Esophagus (tissue), 2 donors: ENCODE measurements at regions not wholly inside any gene's neighbourhood (a gene's known extent, or its start where the extent isn't known, plus 50 kb on each side); places are given as distances from the start of the nearest gene placed in this dataset.
"Not testable (repeated sequence)": the region's sequence is repeated elsewhere in the genome, so short reads cannot be mapped to it uniquely, and the experiment has no call there.

Experiments used
- H3K27ac ChIP-seq, 2 donors: one replicate each; pipeline ENCODE4 v1.5.1; 2013; ENCODE audit warnings: low read depth in 2 of 2, mild to moderate bottlenecking in 2 of 2, inconsistent platforms in 1 of 2, low read length in 1 of 2, moderate library complexity in 1 of 2
- H3K27me3 ChIP-seq, 2 donors: one replicate each; pipeline ENCODE4 v1.6.1; 2013; ENCODE audit warnings: low read length in 2 of 2, control low read depth in 1 of 2, mild to moderate bottlenecking in 1 of 2; ENCODE audit not compliant: insufficient read depth in 2 of 2, control insufficient read depth in 1 of 2
- H3K36me3 ChIP-seq, 2 donors: one replicate each; pipeline ENCODE4 v1.6.1; 2013; ENCODE audit warnings: low read length in 1 of 2; ENCODE audit not compliant: control insufficient read depth in 2 of 2, insufficient read depth in 2 of 2
- H3K4me1 ChIP-seq, 2 donors: one replicate each; pipeline ENCODE4 v1.6.1; 2013; ENCODE audit warnings: low read length in 1 of 2; ENCODE audit not compliant: control insufficient read depth in 2 of 2, insufficient read depth in 2 of 2
- H3K4me3 ChIP-seq, 2 donors: one replicate each; pipeline ENCODE4 v1.5.1; 2013; ENCODE audit warnings: low read length in 2 of 2, mild to moderate bottlenecking in 2 of 2, low read depth in 1 of 2, moderate library complexity in 1 of 2
- H3K9me3 ChIP-seq, 2 donors: one replicate each; pipeline ENCODE4 v1.6.1; 2013; ENCODE audit warnings: mild to moderate bottlenecking in 2 of 2, low read depth in 1 of 2, low read length in 1 of 2, moderate library complexity in 1 of 2; ENCODE audit not compliant: control insufficient read depth in 2 of 2, insufficient read depth in 1 of 2
- WGBS, 2 donors: extraction: QIAGEN DNeasy Blood & Tissue Kit; methylation state at CpG; one replicate each; pipeline ENCODE4 v1.1.7; 2013; 5-methylcytosine and 5-hydroxymethylcytosine counted together
- donor health status: healthy with polysubstance abuse.
- donor health status: Bipolar disorder and iron deficiency.

DNA sequence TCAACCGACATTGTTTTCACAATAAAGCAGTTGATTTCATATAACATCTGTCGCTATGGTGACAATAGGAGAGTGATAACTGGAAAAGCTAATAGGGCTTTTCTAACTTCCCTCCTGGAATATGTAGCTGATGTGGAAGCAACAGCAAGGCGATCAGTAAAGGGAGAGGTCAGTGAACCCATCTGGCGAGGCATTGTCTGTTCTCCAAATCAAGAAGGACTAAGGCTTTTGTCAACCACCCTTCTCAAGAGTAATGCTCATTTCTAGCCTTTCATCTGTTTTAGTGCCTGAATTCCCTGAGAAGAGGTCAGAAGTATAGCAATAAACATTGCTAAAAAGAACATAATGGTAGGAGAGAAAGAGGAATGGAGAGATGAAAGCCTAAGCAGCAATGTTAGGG lies 201.3 kb downstream of the AKAP7 start:
- WGBS, 2 donors, result 86% methylated on average over 4 of the region's 4 CpGs
- no peak overlapping the region for H3K27ac ChIP-seq
- H3K4me1 ChIP-seq, result no peaks in the 10 kb centered on the region
- H3K36me3 ChIP-seq, result no peaks in the 10 kb centered on the region
- no peaks in the 10 kb centered on the region for H3K9me3 ChIP-seq
- no peak overlapping the region for H3K4me3 ChIP-seq
- no peaks in the 10 kb centered on the region for H3K27me3 ChIP-seq

DNA sequence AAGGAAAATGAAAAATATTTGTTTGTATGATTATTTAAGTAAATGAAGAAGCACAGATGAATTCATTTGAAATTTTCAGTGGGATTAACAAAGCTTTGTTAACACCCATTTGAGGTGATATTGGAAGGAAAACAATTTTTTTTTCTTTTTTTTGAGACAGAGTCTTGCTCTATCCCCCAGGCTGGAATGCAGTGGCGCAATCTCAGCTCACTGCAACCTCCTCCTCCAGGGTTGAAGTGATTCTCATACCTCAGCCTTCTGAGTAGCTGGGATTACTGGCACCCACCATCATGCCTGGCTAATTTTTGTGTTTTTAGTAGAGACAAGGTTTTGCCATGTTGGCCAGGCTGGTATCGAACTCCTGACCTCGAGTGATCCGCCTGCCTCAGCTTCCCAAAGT lies 211.6 kb downstream of the AKAP7 start:
- not testable (repeated sequence) for H3K9me3 ChIP-seq, H3K36me3 ChIP-seq, H3K4me1 ChIP-seq, H3K27ac ChIP-seq, H3K27me3 ChIP-seq, H3K4me3 ChIP-seq
- WGBS, 2 donors, result 83 to 92% methylated on average over 4 of the region's 4 CpGs

DNA sequence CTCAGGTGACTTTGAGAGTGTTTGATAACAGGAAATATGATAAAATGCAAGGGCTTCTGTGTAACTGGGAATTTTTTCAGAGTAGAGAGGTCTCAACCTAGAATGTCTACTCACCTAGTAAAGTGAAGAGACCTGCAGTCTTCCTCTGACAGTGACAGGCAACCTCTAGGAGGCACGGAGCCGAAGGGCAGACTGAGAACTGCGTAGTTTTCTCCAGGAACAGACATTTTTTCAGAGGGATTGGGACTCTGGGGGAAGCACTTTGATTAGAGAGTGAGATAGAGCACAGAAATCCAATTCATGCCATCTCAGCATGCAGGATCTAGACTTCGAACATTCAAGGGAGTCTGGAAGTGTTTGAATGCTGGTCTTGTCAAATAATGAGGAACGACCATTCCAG lies 213.3 kb downstream of the AKAP7 start:
- H3K27ac ChIP-seq, result no peak overlapping the region
- no peaks in the 10 kb centered on the region for H3K9me3 ChIP-seq
- no peaks in the 10 kb centered on the region for H3K4me1 ChIP-seq
- no peaks in the 10 kb centered on the region for H3K27me3 ChIP-seq
- WGBS, 2 donors, result 75 to 76% methylated on average over 5 of the region's 5 CpGs
- no peaks in the 10 kb centered on the region for H3K36me3 ChIP-seq
- H3K4me3 ChIP-seq, result no peak overlapping the region

DNA sequence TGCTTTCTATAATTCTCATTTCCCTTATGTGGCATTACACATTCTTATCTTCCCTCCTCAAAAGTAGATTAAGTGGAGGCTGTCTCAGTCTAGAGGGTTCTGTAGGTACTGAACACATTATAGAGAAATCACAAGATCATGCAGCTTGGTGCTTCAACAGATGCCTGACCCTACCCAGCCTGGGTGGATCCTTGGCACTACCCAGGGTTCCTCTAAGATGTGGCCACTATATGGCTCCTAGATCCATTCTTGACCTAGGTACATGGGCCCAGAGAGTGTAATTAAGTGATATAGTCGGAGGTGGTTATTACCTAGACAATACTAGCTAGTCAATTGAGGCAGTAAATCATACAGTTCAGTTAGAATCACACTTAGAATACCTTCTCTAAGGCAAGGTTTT lies 213.9 kb downstream of the AKAP7 start:
- Histone ChIP-seq H3K27ac (no peak overlapping the region), H3K27me3 (no peaks in the 10 kb centered on the region), H3K36me3 (no peaks in the 10 kb centered on the region), H3K4me3 (no peak overlapping the region), H3K9me3 (no peaks in the 10 kb centered on the region), H3K4me1 (no peaks in the 10 kb centered on the region)
- WGBS, 2 donors, result 46 to 78% methylated on average over 1 of the region's 1 CpG

DNA sequence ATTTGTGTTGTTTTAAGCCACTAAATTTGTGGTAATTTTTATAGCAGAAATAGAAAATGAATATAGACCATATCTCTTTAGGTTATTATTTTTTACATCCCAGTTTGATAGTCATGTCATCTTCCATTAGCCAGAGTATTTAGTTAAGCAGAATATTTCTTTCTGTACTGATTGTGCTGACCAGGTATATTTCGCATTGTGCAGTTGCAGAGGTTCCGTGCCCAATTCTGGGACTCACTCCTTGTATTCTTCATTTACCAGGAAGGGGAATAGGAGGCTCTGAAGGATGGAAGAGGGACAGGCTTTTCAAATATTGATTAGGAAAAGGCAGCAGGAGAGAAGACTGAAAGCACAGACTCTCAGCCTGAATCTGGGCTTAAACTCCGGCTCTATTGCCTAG lies 217.8 kb downstream of the AKAP7 start:
- Histone ChIP-seq H3K27me3 (no peaks in the 10 kb centered on the region), H3K4me3 (no peak overlapping the region), H3K4me1 (no peaks in the 10 kb centered on the region), H3K36me3 (no peaks in the 10 kb centered on the region), H3K27ac (no peak overlapping the region), H3K9me3 (no peaks in the 10 kb centered on the region)
- WGBS, 2 donors, result 96 to 97% methylated on average over 3 of the region's 3 CpGs

DNA sequence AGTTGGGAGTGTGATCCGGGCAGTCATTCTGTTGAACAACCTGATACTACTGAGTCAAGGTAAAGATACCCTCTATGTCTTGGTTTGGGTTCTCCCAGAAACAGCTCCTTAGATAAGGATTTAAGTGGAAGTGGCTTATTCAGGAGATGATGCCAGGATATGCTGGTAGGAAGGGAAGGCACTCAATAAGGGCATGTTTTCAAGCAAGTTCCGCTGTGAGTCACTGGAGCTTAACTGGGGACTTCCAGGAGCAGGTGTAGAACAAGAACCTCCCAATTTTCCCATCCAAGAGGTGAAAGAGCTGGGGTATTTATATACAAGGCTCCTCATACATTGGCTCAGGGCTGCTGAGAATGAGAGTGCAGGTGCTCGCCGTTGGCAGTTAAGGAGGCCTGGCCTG lies 218.6 kb downstream of the AKAP7 start:
- Histone ChIP-seq H3K36me3 (no peaks in the 10 kb centered on the region), H3K27me3 (no peaks in the 10 kb centered on the region), H3K4me1 (no peaks in the 10 kb centered on the region), H3K9me3 (no peaks in the 10 kb centered on the region), H3K4me3 (no peak overlapping the region), H3K27ac (no peak overlapping the region)
- WGBS, 2 donors, result 91 to 98% methylated on average over 4 of the region's 4 CpGs

DNA sequence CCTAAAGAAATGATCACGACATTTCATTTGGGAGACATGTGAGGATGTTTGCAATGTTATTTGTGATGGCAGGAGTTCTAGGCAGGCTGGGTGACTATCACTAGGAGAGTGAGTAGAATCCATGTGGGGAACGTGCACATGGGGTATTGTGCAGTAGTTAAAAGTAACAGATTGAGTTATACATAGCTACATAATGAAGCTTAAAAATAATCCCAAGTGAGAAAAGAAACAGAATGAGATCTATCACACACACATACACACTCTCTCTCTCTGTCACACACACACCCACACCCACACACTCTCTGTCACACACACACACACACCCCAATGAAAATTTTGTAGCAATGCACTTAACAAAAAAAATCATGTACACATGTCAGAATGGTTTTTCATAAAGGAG lies 218.7 kb upstream of the ARG1 start:
- Histone ChIP-seq H3K4me1 (no peaks in the 10 kb centered on the region), H3K36me3 (no peaks in the 10 kb centered on the region), H3K4me3 (no peak overlapping the region), H3K27ac (no peak overlapping the region), H3K27me3 (no peaks in the 10 kb centered on the region), H3K9me3 (no peaks in the 10 kb centered on the region)
- WGBS, 2 donors, result 94 to 95% methylated on average over 2 of the region's 2 CpGs

DNA sequence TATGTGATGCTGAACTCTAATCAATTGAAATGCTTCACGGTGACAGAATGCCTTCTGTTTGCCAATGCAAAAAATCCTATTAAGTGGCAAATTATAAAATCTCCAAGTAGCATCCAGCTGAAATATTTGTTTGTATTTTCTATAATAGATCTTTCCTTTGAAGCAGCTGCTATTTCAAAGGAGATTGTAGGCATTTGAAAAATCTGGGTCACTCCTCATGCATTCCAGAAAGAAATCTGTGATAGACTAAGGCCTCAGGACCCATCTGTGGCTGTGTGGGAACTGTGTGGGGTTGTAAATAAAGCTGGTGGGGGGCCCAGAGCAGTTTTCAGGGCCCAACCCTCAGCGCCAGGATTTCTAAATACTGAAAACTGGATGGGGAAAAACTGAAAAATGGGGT lies 216.9 kb upstream of the ARG1 start:
- WGBS, 2 donors, result 69 to 71% methylated on average over 2 of the region's 2 CpGs
- Histone ChIP-seq H3K4me3 (no peak overlapping the region), H3K27ac (no peak overlapping the region), H3K4me1 (no peaks in the 10 kb centered on the region), H3K27me3 (no peaks in the 10 kb centered on the region), H3K36me3 (no peaks in the 10 kb centered on the region), H3K9me3 (no peaks in the 10 kb centered on the region)

DNA sequence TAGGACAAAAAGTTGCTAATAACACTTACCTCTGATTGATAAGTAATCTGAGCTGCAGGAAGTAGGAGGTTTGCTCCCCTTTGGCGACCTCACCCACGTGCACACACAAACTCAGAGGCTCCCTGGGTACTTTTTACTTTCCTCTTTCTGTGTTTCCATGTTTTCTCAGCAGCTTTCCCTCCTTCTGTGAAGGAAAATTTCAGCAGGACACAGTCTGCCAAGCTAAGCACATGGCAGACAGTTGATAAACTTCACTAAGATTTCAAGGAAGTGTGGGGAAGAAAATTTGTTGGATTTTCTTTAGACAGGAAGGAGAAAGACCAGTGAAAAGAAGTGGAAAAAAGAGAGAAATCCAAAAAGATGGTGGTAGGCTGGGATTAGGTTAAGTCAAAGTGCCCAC lies 215.5 kb upstream of the ARG1 start:
- H3K9me3 ChIP-seq, result no peaks in the 10 kb centered on the region
- no peak overlapping the region for H3K27ac ChIP-seq
- H3K36me3 ChIP-seq, result no peaks in the 10 kb centered on the region
- H3K4me3 ChIP-seq, result no peak overlapping the region
- H3K4me1 ChIP-seq, result no peaks in the 10 kb centered on the region
- WGBS, 2 donors, result 77 to 83% methylated on average over 2 of the region's 2 CpGs
- H3K27me3 ChIP-seq, result no peaks in the 10 kb centered on the region

DNA sequence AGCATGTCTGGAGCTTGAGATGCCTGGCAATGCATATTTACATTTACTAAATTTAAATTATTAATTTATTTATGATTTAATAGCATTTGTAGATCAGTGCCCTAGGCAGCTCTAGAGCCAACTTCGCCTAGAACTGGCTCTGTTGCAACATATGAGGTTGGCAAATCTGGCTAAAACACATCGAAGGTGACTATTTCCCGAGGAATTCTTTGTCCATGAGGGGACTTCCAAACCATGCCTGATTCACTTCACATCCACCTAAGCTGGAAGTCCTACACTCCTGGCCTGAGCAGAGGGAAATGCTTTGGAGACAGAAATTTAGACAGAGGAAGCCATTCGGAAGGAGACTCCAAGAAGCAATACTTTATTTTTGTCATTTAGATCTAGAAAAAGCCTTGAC lies 211.0 kb upstream of the ARG1 start:
- Histone ChIP-seq H3K4me1 (no peaks in the 10 kb centered on the region), H3K27ac (no peak overlapping the region), H3K4me3 (no peak overlapping the region), H3K36me3 (no peaks in the 10 kb centered on the region), H3K27me3 (no peaks in the 10 kb centered on the region), H3K9me3 (no peaks in the 10 kb centered on the region)
- 49 to 82% methylated on average over 4 of the region's 4 CpGs for WGBS, 2 donors
